ENCODE measurements at regions not wholly inside any gene's neighbourhood (a gene's known extent, or its start where the extent isn't known, plus 50 kb on each side); places are given as distances from the start of the nearest gene placed in this dataset.

- in situ Hi-C loops (cut with HindIII; ENCODE audit: extremely low pct_ligation_motif_present, low pct_unique_long_range_greater_than_20kb): no loop called here
- no peaks in the 10 kb centered on the region for H3K79me2 ChIP-seq (ENCODE audit: insufficient read depth, low read length)
- no peaks in the 10 kb centered on the region for H3K36me3 ChIP-seq (replicated peaks in 1 of 2; ENCODE audit: control insufficient read depth in 1 of 2, insufficient read depth in 2 of 2, low read length in 2 of 2)
- intact Hi-C loops (cut with micrococcal nuclease; ENCODE audit: unreplicated experiment): no loop called here
- peaks cover 22% of the 10 kb centered on the region for H3K9me3 ChIP-seq (ENCODE audit: low read length)
- no peak overlapping the region for H3K4me3 ChIP-seq (replicated peaks in 1 of 3; ENCODE audit: insufficient read depth in 1 of 3, low read depth in 2 of 3, low read length in 3 of 3)
- no TSS peak for BruUV-seq (replicated peaks)
- ATAC-seq (no peak), FAIRE-seq (no peak), DNase-seq (ENCODE audit: low spot score) (no peak)
- no peak overlapping the region for H3K27ac ChIP-seq (ENCODE audit: extremely low read length, insufficient read depth, low read length)
- POLR2A ChIA-PET: interaction anchor here (0.8 to 1.0 kb wide), 2 partner anchors 18 to 40 kb away, joined by 3 read pairs; no protein-coding TSS in a partner anchor
- no peak overlapping the region for H3K4me2 ChIP-seq (ENCODE audit: low read depth, low read length)
- TF ChIP-seq KDM5A (IDR thresholded peaks at IDR 0.05; ENCODE audit: borderline replicate concordance, low read length): no peak
- TF ChIP-seq REST (IDR thresholded peaks at IDR 0.05; ENCODE audit: borderline replicate concordance in 1 of 2, low read depth in 1 of 2, low read length in 2 of 2): no peak
- TF ChIP-seq RFXAP (CRISPR knock-in tag; IDR thresholded peaks at IDR 0.05; ENCODE audit: borderline replicate concordance): no peak
- TF ChIP-seq ZNF781 (CRISPR knock-in tag; IDR thresholded peaks at IDR 0.05; ENCODE audit: borderline replicate concordance, not compliant biosample characterization): no peak
- TF ChIP-seq SETDB1 (CRISPR knock-in tag; IDR thresholded peaks at IDR 0.05; ENCODE audit: borderline replicate concordance): 0 out of 2 replicates have a peak, but pooled peaks have one; percentile 51
- TF ChIP-seq ZNF280D (CRISPR knock-in tag; IDR thresholded peaks at IDR 0.05): peak; percentile 91
- TF ChIP-seq CBX1 (IDR thresholded peaks at IDR 0.05; ENCODE audit: low read depth): peak; percentile 45
- TF ChIP-seq KLF15 (CRISPR knock-in tag; IDR thresholded peaks at IDR 0.05; ENCODE audit: borderline replicate concordance): no peak
- peaks cover 25% of the 10 kb centered on the region for H3K4me1 ChIP-seq (ENCODE audit: insufficient read depth, low read length)
- no peaks in the 10 kb centered on the region for H3K27me3 ChIP-seq (ENCODE audit: control insufficient read depth in 1 of 2, insufficient read depth in 2 of 2, low read length in 2 of 2)
- H3K9ac ChIP-seq (ENCODE audit: insufficient read depth, low read depth, low read length): no peak overlapping the region
- WGBS (ENCODE audit: low lambda C conversion rate): 12% methylated on average over 5 of the region's 5 CpGs
- no peaks in the 10 kb centered on the region for H4K20me1 ChIP-seq (ENCODE audit: insufficient read depth, low read length)
- H2AFZ ChIP-seq (ENCODE audit: low read length): no peak overlapping the region
- CTCF ChIA-PET (ENCODE audit: low intra/inter-chr PET ratio, low total read pairs): no interaction called here
Measured at GRCh38 chr14:103204852-103205540, 81.7 kb downstream of the TNFAIP2 start.

All from HepG2 (cell line).